Iris pigment epithelial cell (primary cell): ENCODE measurements at regions not wholly inside any gene's neighbourhood (a gene's known extent, or its start where the extent isn't known, plus 50 kb on each side); places are given as distances from the start of the nearest gene placed in this dataset.

Experiments
- DNase-seq: peaks from one replicate; pipeline ENCODE4 v3.0.0-alpha.2; 2011; ENCODE audit warnings: low read depth

DNA sequence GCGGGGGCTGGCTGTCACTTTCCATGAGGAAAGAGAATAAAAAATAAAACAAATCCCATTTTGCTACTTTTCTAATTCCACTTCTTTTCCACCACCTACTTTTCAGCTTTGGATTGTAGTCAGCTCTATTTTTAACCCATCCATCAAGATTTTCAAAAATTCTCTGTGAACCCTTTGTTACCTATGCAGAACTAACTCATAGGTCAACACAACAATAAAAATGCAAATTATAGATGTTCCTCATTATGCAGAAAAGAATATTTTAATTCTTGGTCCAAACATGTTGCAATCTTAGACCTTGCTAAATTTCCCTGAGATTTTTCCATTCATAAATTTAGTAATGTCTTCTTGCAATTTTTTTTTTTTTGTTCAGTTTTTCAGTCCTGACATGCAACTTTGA lies 454.5 kb downstream of the ADAMTS20 start:
- no peak for DNase-seq

DNA sequence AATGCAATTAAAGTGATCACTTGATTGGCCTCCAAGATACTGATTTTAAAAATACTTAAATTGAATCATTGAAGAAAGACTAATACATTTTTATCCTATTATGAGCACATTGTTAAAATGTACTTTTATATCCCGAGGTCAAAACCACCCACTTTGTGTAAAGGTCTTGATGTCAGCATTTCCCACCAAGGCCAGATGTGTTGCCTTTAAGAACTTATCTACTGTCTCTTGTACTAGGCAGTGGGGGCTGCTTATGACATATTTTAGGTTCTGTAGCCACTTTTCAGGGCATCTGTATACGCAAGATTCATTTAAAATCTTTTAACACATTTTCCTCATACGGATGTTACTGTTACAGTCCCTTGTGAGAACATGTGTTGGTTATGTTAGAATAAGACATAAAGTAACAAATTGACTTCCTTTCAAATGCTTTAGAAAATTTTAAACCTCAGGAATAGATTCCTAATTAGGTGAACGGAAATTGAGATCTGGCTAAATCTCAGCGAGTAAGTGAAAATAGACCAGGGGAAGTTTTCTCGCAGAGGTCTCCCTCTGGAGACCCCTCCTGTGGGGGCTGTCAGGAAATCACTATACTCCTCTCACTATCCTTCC lies 456.2 kb downstream of the ADAMTS20 start:
- no peak for DNase-seq

DNA sequence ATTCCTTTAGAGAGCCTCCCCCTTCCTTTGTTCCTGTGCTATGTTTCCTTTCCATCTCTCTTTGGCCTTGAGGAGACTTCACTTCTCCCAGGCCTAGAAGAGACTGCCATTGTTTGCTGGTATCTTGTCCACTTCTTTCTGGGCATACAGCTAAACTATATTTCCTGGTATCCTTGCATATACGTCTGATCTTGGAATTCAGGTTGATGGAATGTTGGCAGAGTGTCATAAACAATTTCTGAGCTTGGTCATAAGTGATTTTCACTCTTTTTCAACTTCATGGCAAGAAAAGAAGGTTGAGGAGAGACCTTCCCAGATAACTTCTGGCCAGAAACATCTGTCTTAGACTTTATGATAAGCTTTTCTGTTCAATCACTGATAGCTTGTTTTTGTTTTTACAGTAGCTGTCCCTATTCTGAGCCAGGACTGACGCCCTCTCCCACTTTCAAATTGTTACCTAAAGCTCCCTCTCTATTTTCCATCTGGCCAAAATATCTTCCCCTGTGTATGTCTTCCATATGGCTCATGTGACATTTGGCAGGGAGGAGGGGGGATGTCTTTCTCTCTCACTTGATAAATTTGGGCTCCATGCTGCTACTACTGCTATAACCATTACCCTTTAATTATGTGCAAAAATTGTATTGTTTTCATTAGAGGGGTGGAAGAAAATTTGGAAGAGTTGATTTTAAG lies 457.0 kb downstream of the ADAMTS20 start:
- DNase-seq, result peak; percentile 4

DNA sequence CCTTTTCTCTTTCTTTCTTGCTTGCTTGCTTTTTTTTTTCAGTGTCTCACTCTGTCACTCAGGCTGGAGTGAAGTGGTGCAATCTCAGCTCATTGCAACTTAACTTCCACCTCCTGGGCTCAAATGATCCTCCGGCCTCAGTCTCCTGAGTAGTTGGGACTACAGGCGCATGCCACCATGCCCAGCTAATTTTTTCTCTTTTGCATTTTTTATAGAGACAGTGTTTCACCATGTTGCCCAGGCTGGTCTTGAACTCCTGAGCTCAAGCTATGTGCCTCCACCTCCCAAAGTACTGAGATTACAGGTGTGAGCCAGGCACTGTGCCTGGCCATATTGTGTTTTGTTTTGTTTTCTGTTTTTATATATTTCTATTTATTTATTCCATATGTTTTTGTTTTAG lies 461.0 kb downstream of the ADAMTS20 start:
- no peak for DNase-seq

DNA sequence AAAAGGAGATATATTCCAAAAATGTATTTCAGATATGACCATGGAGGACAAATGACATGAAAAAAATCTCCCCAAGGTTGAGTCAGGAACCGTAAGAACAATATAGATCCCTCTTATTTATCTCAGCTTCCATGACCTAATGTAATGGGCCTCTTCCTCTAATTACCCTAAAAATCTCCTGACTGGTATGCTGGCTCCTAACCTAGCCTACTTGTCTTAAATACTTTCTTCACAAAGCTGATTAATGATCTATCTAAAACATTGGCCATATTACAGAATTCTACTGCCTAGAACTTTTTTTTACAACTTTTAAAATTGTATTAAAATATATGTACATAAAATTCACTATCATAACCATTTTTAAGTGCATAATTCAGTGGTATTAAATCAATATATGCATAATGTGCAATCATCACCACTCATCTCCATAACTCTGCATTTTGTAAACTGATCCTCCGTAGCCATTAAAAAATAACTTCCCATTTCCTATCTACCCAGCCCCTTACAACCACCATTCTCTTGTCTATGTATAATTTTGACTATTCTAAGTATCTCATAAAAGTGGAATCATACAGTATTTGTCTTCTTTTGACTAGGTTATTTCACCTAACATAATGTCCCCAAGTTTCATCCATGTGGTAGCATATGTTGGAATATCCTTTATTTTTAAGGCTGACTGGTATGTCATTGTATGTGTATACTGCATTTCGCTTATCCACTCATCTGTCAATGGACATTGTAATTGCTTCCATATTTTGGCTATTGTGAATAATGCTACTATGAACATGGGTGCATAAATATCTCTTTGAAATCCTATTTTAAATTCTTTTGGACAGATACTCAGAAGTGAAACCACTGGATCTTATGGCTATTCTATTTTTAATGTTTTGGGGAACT lies 464.6 kb downstream of the ADAMTS20 start:
- DNase-seq, result no peak

DNA sequence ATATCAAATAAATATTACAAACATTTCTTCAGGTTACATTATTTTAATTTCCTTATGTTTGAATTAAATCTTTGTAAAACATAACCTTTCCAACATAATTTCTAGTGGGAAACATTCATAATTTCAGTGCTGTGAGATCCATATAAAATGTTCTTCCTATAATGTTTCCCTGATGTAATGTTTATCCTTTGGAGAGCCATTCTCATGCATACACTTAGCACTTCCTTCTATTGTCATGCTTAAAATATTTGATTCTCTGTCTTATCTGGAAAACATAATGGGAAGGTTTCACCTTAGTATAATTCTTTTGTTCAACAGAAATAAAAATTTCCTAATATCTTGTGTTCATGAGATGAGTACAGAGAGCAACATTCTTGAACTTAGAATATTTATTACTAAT lies 472.5 kb downstream of the ADAMTS20 start:
- DNase-seq, result no peak

DNA sequence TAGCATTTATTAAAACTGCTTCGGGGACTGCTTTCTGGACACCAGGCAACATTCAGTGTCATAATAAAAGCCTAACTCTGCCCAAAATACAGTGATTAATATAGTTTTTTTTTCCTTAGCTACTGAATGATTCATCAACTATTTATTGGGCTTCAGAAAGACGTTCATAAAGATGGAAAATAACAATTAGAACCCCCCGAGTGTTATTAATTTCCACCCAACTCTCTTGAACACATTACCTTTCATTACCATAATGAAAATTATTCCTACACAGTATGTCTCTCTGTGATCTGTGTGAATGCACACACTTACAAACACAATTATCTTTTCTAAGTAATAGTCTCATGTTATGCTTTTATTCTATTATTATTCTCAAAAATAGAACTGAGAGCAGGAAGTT lies 473.0 kb downstream of the ADAMTS20 start:
- no peak for DNase-seq

DNA sequence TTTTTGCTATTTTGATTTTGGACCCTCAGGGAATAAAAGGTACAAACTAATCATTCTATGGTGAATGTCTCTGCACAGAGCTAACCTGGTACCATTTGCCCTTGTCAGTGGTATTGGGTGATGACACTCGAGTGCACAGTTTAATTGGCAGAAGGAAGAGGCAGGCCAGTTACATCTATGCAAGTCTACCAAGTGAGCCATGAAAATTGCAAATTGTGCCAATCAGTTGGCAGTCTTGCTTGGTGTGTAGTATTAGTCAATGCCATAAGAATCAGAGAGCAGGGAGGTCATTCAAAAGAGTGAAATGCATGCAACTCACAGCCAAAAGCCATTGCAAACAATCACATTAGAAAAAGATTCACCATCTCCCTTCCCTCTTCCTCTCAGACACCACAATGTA lies 479.6 kb downstream of the ADAMTS20 start:
- no peak for DNase-seq

DNA sequence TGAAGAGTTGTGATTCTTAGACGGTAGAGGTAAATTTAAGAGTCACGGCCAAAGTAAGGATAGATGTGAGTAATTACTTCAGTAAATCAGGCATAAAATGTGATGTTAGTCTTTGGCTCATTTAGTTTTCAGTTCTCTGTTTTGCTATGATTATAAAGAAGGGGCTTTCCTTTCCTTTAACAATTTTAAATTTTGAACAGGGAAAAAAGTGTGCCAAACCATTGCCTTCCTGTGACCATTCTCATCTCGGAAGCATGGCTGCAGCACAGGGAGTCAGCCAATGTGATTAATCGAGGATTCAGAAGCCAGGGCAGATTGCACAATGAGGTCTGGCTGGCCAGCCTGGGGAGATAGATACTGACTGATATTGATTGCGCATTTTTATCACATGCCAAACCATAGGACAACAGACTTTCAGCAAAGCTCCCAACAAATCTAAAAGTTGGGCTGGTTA lies 480.2 kb upstream of the PRICKLE1 start:
- peak; percentile 45 for DNase-seq

DNA sequence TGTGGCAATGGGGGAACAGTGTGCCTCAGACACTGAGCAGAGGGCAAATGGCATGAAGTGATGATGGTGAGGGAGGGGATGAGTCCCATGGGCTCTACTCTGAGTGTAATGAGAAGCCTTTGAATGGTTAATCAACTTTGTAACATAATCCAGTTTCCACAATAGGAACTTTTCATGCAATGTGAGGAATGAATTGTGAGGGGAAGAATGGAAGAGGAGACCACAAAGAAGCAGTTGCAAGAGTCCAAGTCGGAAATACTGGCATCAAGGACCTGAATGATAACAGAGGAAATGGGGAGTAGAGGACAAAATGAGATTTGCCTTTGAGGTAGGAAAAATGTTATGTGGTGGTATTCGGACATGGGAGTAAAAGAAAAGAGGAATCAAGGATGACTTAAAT lies 476.9 kb upstream of the PRICKLE1 start:
- DNase-seq, result peak; percentile 4

DNA sequence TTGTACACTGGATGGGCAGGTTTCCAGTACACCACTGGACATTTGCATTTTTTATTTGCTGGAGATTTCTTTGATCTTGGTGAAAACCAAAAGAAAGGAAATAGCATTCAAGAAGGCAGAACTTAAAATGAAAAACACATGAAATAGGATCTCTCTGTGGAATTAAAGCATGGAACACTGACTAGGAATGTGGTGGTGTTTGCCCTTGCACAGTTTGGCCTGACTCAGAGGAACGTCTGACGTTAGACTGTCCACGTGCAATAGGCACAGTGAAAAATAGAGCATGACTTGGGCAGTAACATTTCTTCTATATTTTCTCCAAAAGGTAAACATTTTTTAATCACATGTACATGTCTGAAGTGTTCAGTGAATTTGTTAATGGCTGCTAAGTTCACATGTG lies 474.1 kb upstream of the PRICKLE1 start:
- peak; percentile 76 for DNase-seq

DNA sequence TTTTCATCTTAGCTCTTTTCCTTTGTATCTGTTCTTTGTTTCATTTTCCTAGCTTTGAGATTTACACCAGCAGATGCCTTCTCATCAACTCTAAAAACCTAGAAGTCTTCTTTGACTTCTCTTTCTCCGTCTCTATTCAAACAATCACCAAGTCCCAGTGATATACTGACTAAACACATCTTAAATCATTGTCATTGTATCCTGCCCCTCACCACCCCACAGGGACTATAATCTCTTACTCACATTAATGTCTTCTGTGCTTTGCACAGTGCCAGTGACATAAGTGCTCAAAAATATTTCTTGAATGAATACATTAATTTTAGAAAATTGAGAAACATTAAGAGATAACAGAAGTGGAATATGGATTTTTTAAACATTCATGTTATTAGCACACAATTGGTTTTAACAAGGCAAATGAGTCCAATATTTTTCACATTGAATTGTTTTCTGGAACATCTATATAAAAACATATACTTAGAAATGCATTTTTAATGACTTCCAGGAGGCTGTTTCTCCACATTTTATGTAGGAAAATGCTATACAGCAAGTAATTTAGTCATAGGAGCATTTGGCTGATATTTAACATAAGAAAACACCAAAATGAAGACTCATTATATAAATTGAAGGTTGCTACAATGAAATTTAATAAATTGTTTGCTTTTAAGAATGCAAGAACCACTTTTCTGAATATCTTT lies 472.8 kb upstream of the PRICKLE1 start:
- no peak for DNase-seq

DNA sequence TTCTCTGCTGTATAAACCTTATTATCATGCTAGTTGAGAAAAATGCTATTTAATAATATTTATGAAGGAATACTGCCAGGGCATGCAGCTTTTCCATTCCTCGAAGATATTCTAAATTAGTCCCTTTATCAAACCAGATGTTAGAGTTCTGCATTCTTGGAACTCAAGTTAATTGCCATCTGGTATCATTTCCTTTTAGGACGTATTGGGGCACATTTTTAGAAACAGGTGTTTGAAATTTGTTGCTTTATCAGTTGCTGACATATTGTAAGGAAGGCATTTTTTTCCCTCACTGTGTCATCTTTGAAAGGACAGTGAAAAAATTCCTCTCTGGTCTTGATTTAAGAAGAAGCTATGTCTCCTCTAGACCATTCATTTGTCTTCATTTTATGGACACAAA lies 471.2 kb upstream of the PRICKLE1 start:
- no peak for DNase-seq

DNA sequence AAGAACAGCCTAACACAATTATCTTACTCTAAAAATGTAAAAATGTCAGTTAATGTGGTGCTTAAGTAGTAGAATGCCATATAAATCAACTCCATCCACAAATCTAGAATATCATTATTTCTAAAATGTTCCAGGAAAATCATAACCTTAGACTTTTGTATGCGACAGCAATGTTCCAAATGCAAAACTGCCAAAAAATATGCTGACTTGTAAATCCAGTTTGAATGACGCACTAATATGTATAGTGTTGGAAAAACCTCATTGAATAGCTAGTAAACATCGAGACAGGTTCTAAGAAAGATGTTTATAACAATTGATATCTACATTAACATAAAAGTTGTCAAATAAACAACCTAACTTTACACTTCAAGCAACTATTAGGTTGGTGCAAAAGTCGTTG lies 469.1 kb upstream of the PRICKLE1 start:
- no peak for DNase-seq

DNA sequence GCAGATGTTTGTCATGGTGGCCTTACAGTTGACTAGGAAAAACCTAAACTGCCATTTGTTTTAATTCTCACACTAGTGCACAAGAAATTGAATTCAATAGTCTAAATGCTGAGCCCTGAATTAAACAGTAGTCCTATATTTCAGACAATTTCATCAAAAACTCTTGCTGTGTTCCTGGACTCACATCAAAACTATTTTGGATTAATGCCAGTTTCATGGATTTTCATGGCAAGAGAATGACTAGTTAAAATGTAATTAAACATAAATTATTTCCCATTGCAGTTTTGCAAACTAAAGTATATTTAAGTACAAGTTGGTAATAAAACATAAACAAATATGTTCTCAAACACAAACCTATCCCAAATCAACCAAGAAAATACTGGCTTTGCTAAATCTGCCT lies 468.0 kb upstream of the PRICKLE1 start:
- DNase-seq, result peak; percentile 24

DNA sequence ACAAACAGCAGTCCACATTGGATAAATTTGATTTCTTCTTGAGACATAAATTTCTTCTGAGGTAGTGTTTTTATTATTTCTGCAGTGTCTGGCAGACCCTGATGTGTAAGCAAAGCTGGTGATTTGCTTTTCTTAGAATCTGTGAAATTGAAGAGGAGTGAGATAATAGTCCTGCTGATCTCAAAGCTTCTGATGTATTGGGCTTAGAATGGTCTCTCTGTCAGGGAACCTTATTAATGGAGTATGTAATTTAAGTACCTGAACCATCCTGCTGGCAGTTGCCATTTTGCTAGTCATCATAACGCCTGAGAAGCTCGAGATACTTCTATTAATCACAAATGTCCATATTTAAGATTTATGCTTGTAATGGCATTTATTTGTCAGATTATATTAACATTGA lies 464.5 kb upstream of the PRICKLE1 start:
- DNase-seq, result no peak

DNA sequence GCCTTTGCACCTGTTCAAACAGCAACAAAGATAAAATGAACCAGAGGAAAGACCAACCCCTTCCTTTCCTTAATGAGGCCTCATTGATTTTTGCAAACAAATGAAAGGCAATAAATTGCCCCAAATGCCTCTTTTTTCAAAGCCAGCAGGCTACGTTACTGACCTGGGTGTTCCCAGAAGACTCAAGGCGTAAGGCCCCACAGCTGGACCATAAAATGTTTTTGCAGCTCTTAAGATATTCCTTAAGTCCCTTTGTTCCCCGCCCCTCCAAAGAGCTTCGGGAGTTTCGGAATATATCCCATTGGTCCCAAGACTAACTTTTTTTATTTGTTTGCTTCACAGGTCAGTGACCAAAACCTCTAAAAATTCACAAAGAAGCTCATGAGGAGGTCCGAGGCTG lies 462.9 kb upstream of the PRICKLE1 start:
- DNase-seq, result no peak

DNA sequence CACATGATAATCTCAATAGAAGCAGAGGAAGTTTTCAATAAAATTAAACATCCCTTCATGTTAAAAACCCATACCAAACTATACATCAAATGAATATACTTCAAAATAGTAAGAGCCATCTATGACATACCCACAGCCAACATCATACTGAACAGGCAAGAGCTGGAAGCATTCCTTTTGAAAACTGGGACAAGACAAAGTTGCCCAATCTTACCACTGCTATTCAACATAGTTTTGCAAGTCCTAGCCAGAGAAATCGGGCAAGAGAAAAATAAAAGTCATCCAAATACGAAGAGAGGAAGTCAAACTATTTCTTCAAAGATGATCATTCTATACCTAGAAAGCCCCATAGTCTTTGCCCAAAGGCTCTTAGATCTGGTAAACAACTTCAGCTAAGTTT lies 454.7 kb upstream of the PRICKLE1 start:
- DNase-seq, result peak; percentile 22

DNA sequence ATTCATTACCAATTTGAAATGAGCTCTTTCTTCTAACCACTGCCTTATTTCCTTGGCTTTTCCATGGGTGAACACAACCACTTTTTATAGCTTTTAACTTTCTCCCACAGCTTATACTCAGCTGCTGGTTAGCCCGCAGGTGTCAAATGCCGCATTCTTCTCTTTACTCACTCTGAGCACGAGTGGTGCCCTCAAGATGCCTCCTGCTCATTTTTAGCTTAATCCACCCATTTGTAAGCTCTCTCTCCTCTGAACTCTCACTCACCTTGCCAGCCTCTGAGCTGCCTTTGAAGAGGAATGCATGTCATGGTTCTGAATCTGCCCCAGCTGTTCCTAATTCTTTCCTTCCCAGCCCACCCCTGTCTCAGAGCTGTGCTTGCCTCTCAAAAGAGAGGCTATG lies 449.4 kb upstream of the PRICKLE1 start:
- DNase-seq, result peak; percentile 28

DNA sequence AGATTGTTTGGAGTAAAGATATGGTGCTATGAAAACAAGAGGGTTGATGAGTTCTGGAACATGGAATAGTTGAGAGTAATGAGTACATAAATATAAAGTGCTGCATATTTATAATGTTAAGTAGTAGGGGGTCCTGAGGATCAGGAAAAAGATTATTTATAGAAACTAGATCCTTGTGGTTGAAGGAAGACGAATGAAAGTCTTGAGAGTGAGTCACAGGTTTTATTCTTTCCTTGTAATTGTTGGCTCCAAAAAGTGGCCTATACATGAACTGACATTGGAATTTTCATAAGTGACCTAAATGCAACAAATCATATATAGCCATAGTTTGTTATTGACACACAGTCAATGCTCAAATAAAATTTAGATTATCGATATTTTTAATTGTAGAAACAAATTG lies 440.4 kb upstream of the PRICKLE1 start:
- peak; percentile 59 for DNase-seq

DNA sequence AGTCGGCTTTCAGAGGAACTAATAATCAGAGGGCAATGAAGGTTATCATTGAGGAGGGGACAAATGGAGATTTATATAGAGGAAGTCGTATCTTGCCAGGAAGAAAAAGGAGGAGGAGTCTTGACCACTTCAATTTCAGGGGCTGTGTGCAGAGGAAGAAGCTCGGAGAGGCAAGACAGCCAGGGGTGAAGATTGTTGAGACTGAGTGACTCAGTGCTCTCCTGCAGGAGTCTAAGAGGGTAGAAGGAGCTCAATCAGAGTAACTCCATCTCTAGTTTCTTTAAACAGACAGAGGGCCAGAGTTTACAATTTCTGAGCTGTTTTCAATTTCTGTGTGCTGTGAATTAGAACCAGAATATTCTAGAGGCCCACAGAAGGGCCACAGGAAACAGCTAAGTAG lies 439.3 kb upstream of the PRICKLE1 start:
- DNase-seq, result peak; percentile 57

DNA sequence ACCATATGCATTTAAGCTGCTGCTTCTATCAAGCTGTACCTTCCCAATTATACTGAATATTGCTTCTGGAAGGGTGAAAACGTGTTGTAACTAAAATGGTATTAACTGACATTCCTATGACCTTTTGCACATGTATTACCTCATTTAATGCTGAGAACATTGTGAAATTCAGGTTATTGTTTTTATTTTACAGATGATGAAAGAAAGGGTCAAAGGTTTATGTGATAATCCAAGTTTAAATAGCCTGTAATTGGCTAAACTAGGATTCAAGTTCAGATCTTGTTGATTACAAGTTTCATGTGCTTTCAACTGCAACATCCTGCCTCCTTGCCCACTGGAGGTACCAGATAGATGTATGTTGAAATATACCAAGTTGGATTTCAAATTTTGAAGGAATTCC lies 433.3 kb upstream of the PRICKLE1 start:
- DNase-seq, result peak; percentile 21
